Ovary (tissue), 7 donors: ENCODE measurements at regions not wholly inside any gene's neighbourhood (a gene's known extent, or its start where the extent isn't known, plus 50 kb on each side); places are given as distances from the start of the nearest gene placed in this dataset.

Experiments used
- DNase-seq, 5 donors: peaks; one replicate each; pipeline ENCODE4 v3.0.0-alpha.2; 2019 to 2020
- H3K27ac ChIP-seq, 2 donors: fragments of 200-600 bp; one replicate each; pipeline versions ENCODE4 v1.5.1 to v1.8.0; 2019 to 2022
- H3K27me3 ChIP-seq: fragments of 200-600 bp; one replicate; pipeline ENCODE4 v1.8.0; 2022
- H3K36me3 ChIP-seq: fragments of 200-600 bp; sonication (generic); one replicate; pipeline ENCODE4 v1.5.1; 2019
- H3K4me1 ChIP-seq: one replicate; pipeline ENCODE4 v1.8.1; 2013; ENCODE audit warnings: mild to moderate bottlenecking, moderate library complexity; ENCODE audit not compliant: insufficient read depth
- H3K4me3 ChIP-seq: fragments of 200-600 bp; sonication (generic); one replicate; pipeline ENCODE4 v1.5.1; 2017
- H3K9me3 ChIP-seq, 2 donors: fragments of 200-600 bp in 1 of 2; sonication (generic) in 1 of 2; one replicate each; pipeline versions ENCODE4 v1.5.1 to v1.8.1; 2013 to 2019; ENCODE audit warnings: mild to moderate bottlenecking in 1 of 2, moderate library complexity in 1 of 2
- EP300 ChIP-seq: sonication (generic); formaldehyde crosslinking; IDR thresholded peaks from one replicate; pipeline ENCODE4 v1.6.1; 2017; ENCODE audit warnings: antibody characterized with exemption
- POLR2A ChIP-seq: fragments of 450-650 bp; IDR thresholded peaks from one replicate; pipeline ENCODE4 v1.6.1; 2017; ENCODE audit warnings: antibody characterized with exemption, mild to moderate bottlenecking, moderate library complexity
- WGBS, 3 donors: extraction: QIAGEN DNeasy Blood & Tissue Kit in 1 of 3; methylation state at CpG; one replicate each; pipeline versions ENCODE4 v1.1.5 to v1.1.7; 2013 to 2017; 5-methylcytosine and 5-hydroxymethylcytosine counted together
- intact Hi-C, 4 donors: fragments of 100-400 bp; cut with DNase I; formaldehyde crosslinking; loops; one replicate each; pipeline versions ENCODE4 v1.11.0 to v1.15.1; 2022 to 2023
- TF ChIP-seq, protein P1 (sequence below), 3 donors: fragments of 450-650 bp in 2 of 3; fragments of 200-600 bp in 1 of 3; IDR thresholded peaks; one replicate each; pipeline versions ENCODE4 v1.5.1 to v1.8.0; 2016 to 2022; ENCODE audit warnings: antibody characterized with exemption in 3 of 3, mild to moderate bottlenecking in 1 of 3
- donor health status: DM: no; HTN: no; CAD: no; lungs with moderate emphysema.
- donor health status: DM: no; HTN: no; CAD: no.
- donor health status: Bipolar disorder and iron deficiency.
- donor health status: DM: no; HTN: no; CAD: no.
- donor health status: DM: yes; HTN: yes; CAD: no.

DNA sequence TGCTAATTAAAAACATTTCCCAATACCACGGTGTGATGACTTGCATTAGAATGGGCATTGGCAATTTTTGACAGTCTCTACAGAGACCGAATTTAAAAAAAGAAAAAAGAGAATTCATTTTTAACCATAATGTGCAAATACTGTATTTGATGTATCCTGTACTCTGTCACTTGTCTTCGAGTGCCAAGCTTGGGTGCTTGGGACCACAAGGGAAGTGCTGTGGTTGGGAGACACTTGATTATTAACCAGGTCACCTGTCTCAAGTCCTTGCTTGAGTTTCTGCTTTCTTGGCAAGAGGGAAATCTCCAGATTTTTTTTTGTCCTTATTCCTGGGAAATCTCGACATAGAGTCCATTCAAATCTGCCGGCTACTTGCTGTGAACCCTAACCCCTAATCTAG lies 209.0 kb downstream of the MC4R start:
- 89 to 92% (median 91%) methylated on average over 5 of the region's 5 CpGs for WGBS, 3 donors
- Histone ChIP-seq H3K36me3 (no peaks in the 10 kb centered on the region), H3K9me3 (no peaks in the 10 kb centered on the region), H3K4me1 (no peaks in the 10 kb centered on the region), H3K4me3 (no peak overlapping the region), H3K27me3 (no peaks in the 10 kb centered on the region), H3K27ac (no peak overlapping the region)
- no peak for DNase-seq
- TF ChIP-seq EP300 (no peak), POLR2A (no peak)
- TF ChIP-seq, protein P1, sequence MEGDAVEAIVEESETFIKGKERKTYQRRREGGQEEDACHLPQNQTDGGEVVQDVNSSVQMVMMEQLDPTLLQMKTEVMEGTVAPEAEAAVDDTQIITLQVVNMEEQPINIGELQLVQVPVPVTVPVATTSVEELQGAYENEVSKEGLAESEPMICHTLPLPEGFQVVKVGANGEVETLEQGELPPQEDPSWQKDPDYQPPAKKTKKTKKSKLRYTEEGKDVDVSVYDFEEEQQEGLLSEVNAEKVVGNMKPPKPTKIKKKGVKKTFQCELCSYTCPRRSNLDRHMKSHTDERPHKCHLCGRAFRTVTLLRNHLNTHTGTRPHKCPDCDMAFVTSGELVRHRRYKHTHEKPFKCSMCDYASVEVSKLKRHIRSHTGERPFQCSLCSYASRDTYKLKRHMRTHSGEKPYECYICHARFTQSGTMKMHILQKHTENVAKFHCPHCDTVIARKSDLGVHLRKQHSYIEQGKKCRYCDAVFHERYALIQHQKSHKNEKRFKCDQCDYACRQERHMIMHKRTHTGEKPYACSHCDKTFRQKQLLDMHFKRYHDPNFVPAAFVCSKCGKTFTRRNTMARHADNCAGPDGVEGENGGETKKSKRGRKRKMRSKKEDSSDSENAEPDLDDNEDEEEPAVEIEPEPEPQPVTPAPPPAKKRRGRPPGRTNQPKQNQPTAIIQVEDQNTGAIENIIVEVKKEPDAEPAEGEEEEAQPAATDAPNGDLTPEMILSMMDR (IDR thresholded peaks at IDR 0.05): no peak
- intact Hi-C loops: no loop called here

- H3K4me1 ChIP-seq: no peaks in the 10 kb centered on the region
- H3K9me3 ChIP-seq: no peaks in the 10 kb centered on the region
- TF ChIP-seq, protein P1 (IDR thresholded peaks at IDR 0.05): no peak
- TF ChIP-seq POLR2A: no peak
- no peak for TF ChIP-seq EP300
- intact Hi-C loops: no loop called here
- DNase-seq: no peak
- no peak overlapping the region for H3K27ac ChIP-seq
- H3K4me3 ChIP-seq: no peak overlapping the region
- H3K27me3 ChIP-seq: no peaks in the 10 kb centered on the region
- H3K36me3 ChIP-seq: no peaks in the 10 kb centered on the region
Measured at GRCh38 chr18:60162388-60162787, 210.2 kb downstream of the MC4R start.

DNA sequence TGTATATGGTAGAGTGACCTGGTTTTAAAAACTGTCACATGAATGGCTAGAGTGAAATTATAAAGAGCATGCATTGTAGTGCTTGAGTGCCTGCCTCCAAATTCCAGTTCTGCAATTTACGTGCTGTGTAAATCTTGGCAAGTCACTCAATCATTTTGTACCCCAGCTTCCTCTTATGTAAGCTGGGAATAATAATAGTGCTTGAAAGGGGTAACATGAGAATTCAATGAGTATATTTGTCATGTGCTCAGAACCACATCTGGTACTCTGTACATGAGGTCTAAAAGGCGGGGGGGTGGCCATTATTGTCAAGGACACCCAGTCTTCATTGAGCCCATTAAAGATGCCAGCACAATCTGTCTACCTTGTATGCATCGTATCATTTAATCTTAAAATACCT lies 214.8 kb downstream of the MC4R start:
- DNase-seq: no peak
- Histone ChIP-seq H3K27ac (no peak overlapping the region), H3K27me3 (no peaks in the 10 kb centered on the region), H3K4me1 (no peaks in the 10 kb centered on the region), H3K4me3 (no peak overlapping the region), H3K9me3 (no peaks in the 10 kb centered on the region), H3K36me3 (no peaks in the 10 kb centered on the region)
- intact Hi-C loops: no loop called here
- TF ChIP-seq, protein P1 (IDR thresholded peaks at IDR 0.05): no peak
- TF ChIP-seq EP300: no peak
- WGBS, 3 donors: 87 to 91% (median 88%) methylated on average over 3 of the region's 3 CpGs

DNA sequence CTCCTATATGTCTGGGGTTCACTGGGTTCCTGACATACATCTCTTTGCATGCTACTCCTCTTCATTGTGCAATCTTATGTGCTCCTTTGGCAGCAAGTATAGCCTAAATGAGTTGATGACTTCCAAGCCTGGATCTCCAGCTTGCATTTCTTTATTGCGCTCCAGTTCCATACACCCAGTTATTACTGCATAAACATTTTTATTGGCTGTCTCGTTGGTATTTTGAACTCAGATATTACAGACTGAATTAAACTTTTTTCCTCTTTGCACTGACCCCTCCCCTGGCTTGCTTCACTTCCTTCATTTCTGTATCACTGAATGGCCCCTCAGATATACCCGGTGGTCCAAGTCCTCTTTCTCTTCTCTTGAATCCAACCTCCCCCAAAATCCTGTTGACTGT lies 219.2 kb downstream of the MC4R start:
- Histone ChIP-seq H3K9me3 (no peaks in the 10 kb centered on the region), H3K27me3 (no peaks in the 10 kb centered on the region), H3K4me1 (no peaks in the 10 kb centered on the region), H3K4me3 (no peak overlapping the region), H3K36me3 (no peaks in the 10 kb centered on the region), H3K27ac (no peak overlapping the region)
- 83 to 93% (median 85%) methylated on average over 3 of the region's 3 CpGs for WGBS, 3 donors
- TF ChIP-seq, protein P1 (IDR thresholded peaks at IDR 0.05): no peak
- TF ChIP-seq EP300 (no peak), POLR2A (no peak)
- intact Hi-C loops: no loop called here
- DNase-seq: no peak

DNA sequence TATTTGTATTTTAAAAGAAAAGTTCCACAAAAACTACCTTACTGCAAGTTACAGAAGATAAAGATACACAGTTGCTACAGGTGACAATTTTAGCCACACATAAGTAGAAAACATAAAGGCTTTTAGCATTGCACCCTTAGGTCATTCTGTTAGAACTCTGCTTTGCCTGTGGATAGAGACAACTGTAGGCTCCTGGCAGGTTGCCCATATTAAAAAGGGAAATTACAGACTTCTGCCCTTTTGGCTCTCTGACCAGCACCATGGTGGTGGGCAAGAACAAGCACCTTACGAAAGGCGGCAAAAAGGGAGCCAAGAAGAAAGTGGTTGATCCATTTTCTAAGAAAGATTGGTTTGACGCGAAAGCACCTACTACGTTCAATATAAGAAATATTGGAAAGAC lies 223.3 kb downstream of the MC4R start:
- Histone ChIP-seq H3K4me3 (no peak overlapping the region), H3K36me3 (no peaks in the 10 kb centered on the region), H3K27ac (no peak overlapping the region), H3K27me3 (no peaks in the 10 kb centered on the region), H3K9me3 (no peaks in the 10 kb centered on the region), H3K4me1 (no peaks in the 10 kb centered on the region)
- intact Hi-C loops: no loop called here
- 95 to 98% (median 98%) methylated on average over 5 of the region's 5 CpGs for WGBS, 3 donors
- no peak for DNase-seq
- TF ChIP-seq, protein P1 (IDR thresholded peaks at IDR 0.05): no peak
- TF ChIP-seq EP300: no peak
- no peak for TF ChIP-seq POLR2A
